ENCODE measurements at regions not wholly inside any gene's neighbourhood (a gene's known extent, or its start where the extent isn't known, plus 50 kb on each side); places are given as distances from the start of the nearest gene placed in this dataset.

DNA sequence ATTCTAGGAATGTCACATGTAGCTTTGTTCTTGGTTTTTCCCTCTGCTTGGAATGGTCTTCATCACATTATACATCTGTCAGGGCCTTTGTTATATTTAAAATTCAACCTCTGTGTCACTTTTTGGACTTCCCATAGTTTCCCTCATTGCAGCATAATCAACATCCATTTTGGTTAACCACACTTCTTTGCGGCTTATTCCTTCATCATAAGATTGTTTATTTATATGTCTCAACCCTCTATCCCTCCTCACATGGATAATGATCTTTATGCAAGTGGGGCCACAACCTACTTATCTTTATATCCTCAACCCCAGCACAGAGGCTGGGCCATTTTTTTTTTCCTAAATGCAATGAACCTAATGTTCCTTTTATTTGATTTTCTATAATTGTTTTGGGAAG, 260.0 kb upstream of the THBS1 start:
- TF ChIP-seq RARB (CRISPR knock-in tag; IDR thresholded peaks at IDR 0.05), result no peak
- no peak for TF ChIP-seq ZFP30 (CRISPR knock-in tag; IDR thresholded peaks at IDR 0.05)
- TF ChIP-seq, protein P1, sequence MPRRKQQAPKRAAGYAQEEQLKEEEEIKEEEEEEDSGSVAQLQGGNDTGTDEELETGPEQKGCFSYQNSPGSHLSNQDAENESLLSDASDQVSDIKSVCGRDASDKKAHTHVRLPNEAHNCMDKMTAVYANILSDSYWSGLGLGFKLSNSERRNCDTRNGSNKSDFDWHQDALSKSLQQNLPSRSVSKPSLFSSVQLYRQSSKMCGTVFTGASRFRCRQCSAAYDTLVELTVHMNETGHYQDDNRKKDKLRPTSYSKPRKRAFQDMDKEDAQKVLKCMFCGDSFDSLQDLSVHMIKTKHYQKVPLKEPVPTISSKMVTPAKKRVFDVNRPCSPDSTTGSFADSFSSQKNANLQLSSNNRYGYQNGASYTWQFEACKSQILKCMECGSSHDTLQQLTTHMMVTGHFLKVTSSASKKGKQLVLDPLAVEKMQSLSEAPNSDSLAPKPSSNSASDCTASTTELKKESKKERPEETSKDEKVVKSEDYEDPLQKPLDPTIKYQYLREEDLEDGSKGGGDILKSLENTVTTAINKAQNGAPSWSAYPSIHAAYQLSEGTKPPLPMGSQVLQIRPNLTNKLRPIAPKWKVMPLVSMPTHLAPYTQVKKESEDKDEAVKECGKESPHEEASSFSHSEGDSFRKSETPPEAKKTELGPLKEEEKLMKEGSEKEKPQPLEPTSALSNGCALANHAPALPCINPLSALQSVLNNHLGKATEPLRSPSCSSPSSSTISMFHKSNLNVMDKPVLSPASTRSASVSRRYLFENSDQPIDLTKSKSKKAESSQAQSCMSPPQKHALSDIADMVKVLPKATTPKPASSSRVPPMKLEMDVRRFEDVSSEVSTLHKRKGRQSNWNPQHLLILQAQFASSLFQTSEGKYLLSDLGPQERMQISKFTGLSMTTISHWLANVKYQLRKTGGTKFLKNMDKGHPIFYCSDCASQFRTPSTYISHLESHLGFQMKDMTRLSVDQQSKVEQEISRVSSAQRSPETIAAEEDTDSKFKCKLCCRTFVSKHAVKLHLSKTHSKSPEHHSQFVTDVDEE (CRISPR knock-in tag; IDR thresholded peaks at IDR 0.05), result no peak
- TF ChIP-seq, protein P2, sequence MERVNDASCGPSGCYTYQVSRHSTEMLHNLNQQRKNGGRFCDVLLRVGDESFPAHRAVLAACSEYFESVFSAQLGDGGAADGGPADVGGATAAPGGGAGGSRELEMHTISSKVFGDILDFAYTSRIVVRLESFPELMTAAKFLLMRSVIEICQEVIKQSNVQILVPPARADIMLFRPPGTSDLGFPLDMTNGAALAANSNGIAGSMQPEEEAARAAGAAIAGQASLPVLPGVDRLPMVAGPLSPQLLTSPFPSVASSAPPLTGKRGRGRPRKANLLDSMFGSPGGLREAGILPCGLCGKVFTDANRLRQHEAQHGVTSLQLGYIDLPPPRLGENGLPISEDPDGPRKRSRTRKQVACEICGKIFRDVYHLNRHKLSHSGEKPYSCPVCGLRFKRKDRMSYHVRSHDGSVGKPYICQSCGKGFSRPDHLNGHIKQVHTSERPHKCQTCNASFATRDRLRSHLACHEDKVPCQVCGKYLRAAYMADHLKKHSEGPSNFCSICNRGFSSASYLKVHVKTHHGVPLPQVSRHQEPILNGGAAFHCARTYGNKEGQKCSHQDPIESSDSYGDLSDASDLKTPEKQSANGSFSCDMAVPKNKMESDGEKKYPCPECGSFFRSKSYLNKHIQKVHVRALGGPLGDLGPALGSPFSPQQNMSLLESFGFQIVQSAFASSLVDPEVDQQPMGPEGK (CRISPR knock-in tag; IDR thresholded peaks at IDR 0.05; ENCODE audit: borderline replicate concordance), result no peak
- no peak for TF ChIP-seq CSDC2 (CRISPR knock-in tag; IDR thresholded peaks at IDR 0.05)
- TF ChIP-seq, protein P3, sequence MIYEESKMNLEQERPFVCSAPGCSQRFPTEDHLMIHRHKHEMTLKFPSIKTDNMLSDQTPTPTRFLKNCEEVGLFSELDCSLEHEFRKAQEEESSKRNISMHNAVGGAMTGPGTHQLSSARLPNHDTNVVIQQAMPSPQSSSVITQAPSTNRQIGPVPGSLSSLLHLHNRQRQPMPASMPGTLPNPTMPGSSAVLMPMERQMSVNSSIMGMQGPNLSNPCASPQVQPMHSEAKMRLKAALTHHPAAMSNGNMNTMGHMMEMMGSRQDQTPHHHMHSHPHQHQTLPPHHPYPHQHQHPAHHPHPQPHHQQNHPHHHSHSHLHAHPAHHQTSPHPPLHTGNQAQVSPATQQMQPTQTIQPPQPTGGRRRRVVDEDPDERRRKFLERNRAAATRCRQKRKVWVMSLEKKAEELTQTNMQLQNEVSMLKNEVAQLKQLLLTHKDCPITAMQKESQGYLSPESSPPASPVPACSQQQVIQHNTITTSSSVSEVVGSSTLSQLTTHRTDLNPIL (CRISPR knock-in tag; IDR thresholded peaks at IDR 0.05; ENCODE audit: low read depth), result no peak
- TF ChIP-seq ZC3H10 (CRISPR knock-in tag; IDR thresholded peaks at IDR 0.05), result no peak
- TF ChIP-seq, protein P4, sequence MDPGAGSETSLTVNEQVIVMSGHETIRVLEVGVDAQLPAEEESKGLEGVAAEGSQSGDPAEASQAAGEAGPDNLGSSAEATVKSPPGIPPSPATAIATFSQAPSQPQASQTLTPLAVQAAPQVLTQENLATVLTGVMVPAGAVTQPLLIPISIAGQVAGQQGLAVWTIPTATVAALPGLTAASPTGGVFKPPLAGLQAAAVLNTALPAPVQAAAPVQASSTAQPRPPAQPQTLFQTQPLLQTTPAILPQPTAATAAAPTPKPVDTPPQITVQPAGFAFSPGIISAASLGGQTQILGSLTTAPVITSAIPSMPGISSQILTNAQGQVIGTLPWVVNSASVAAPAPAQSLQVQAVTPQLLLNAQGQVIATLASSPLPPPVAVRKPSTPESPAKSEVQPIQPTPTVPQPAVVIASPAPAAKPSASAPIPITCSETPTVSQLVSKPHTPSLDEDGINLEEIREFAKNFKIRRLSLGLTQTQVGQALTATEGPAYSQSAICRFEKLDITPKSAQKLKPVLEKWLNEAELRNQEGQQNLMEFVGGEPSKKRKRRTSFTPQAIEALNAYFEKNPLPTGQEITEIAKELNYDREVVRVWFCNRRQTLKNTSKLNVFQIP (CRISPR knock-in tag; IDR thresholded peaks at IDR 0.05; ENCODE audit: borderline replicate concordance, low read depth), result no peak
